ENCODE measurements at regions not wholly inside any gene's neighbourhood (a gene's known extent, or its start where the extent isn't known, plus 50 kb on each side); places are given as distances from the start of the nearest gene placed in this dataset.

DNA sequence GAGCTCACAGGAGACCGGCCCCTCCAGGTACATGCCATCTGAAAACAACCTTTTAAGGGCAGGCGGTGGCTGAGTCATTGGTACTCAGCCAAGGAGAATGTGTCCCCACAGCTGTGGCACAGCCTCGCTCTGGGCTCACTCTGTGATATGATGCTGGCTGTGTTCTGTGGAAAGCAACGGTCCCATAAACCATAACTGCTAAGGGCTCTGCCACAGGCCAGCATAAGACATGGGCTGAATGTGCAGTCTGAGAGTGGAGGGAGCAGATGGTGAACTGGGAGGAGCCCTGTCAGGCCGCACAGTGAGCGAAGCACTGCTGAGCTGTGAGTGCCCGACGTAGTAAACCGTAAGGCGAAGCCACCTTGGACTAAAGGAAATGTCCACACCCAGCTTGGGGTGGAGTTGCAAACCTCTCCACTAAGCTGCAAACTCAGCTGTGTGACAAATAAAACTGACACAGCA, 375.8 kb downstream of the THBS2 start:
- TF ChIP-seq, protein P1, sequence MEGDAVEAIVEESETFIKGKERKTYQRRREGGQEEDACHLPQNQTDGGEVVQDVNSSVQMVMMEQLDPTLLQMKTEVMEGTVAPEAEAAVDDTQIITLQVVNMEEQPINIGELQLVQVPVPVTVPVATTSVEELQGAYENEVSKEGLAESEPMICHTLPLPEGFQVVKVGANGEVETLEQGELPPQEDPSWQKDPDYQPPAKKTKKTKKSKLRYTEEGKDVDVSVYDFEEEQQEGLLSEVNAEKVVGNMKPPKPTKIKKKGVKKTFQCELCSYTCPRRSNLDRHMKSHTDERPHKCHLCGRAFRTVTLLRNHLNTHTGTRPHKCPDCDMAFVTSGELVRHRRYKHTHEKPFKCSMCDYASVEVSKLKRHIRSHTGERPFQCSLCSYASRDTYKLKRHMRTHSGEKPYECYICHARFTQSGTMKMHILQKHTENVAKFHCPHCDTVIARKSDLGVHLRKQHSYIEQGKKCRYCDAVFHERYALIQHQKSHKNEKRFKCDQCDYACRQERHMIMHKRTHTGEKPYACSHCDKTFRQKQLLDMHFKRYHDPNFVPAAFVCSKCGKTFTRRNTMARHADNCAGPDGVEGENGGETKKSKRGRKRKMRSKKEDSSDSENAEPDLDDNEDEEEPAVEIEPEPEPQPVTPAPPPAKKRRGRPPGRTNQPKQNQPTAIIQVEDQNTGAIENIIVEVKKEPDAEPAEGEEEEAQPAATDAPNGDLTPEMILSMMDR (IDR thresholded peaks at IDR 0.05; ENCODE audit: low read length), result no peak
- no peak for TF ChIP-seq EZH2 (optimal IDR thresholded peaks at IDR 0.05; ENCODE audit: low read depth, low read length)
- TF ChIP-seq EZH2phosphoT487 (IDR thresholded peaks at IDR 0.05; ENCODE audit: low read length), result no peak
